ENCODE measurements at regions not wholly inside any gene's neighbourhood (a gene's known extent, or its start where the extent isn't known, plus 50 kb on each side); places are given as distances from the start of the nearest gene placed in this dataset.

DNA sequence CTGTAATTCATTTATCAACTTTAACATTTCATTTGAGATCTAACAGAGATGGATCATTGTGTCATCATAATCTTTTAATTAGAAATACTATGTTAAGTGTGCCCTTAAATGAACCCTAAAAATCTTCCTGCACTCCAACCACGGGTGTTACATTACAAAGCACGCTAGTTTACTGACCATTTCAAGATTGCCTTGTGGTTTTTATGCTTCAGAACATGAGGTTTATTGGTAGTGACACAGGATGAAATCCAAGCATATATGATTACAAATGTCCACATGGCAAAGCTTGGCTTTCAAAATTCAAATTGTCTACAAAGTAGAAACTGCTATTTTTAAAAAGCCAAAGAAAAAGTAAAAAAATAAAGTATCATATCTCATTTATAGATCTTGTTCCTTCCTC lies 190.4 kb upstream of the USP25 start:
- no peak overlapping the region for H3K27ac ChIP-seq (ENCODE audit: low read length)
- BruUV-seq (replicated peaks) = no TSS peak
- CTCF ChIA-PET = no interaction called here
- TF ChIP-seq, protein P1, sequence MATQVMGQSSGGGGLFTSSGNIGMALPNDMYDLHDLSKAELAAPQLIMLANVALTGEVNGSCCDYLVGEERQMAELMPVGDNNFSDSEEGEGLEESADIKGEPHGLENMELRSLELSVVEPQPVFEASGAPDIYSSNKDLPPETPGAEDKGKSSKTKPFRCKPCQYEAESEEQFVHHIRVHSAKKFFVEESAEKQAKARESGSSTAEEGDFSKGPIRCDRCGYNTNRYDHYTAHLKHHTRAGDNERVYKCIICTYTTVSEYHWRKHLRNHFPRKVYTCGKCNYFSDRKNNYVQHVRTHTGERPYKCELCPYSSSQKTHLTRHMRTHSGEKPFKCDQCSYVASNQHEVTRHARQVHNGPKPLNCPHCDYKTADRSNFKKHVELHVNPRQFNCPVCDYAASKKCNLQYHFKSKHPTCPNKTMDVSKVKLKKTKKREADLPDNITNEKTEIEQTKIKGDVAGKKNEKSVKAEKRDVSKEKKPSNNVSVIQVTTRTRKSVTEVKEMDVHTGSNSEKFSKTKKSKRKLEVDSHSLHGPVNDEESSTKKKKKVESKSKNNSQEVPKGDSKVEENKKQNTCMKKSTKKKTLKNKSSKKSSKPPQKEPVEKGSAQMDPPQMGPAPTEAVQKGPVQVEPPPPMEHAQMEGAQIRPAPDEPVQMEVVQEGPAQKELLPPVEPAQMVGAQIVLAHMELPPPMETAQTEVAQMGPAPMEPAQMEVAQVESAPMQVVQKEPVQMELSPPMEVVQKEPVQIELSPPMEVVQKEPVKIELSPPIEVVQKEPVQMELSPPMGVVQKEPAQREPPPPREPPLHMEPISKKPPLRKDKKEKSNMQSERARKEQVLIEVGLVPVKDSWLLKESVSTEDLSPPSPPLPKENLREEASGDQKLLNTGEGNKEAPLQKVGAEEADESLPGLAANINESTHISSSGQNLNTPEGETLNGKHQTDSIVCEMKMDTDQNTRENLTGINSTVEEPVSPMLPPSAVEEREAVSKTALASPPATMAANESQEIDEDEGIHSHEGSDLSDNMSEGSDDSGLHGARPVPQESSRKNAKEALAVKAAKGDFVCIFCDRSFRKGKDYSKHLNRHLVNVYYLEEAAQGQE (IDR thresholded peaks at IDR 0.05; ENCODE audit: insufficient read depth in 1 of 2, low read depth in 2 of 2, low read length in 1 of 2) = no peak
- TF ChIP-seq TCF7L2 (IDR thresholded peaks at IDR 0.05; ENCODE audit: low read depth, low read length) (no peak), POLR2AphosphoS5 (IDR thresholded peaks at IDR 0.05; ENCODE audit: low read depth, low read length) (no peak), SIN3A (IDR thresholded peaks at IDR 0.05; ENCODE audit: borderline replicate concordance, insufficient read depth, low read depth, low read length) (no peak)
- TF ChIP-seq, protein P2, sequence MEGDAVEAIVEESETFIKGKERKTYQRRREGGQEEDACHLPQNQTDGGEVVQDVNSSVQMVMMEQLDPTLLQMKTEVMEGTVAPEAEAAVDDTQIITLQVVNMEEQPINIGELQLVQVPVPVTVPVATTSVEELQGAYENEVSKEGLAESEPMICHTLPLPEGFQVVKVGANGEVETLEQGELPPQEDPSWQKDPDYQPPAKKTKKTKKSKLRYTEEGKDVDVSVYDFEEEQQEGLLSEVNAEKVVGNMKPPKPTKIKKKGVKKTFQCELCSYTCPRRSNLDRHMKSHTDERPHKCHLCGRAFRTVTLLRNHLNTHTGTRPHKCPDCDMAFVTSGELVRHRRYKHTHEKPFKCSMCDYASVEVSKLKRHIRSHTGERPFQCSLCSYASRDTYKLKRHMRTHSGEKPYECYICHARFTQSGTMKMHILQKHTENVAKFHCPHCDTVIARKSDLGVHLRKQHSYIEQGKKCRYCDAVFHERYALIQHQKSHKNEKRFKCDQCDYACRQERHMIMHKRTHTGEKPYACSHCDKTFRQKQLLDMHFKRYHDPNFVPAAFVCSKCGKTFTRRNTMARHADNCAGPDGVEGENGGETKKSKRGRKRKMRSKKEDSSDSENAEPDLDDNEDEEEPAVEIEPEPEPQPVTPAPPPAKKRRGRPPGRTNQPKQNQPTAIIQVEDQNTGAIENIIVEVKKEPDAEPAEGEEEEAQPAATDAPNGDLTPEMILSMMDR (IDR thresholded peaks at IDR 0.05) = no peak
- H3K4me3 ChIP-seq (ENCODE audit: low read depth in 2 of 2, low read length in 2 of 2) = no peak overlapping the region
- POLR2A ChIA-PET = no interaction called here
- H3K9me3 ChIP-seq (ENCODE audit: control insufficient read depth, insufficient read depth, low read depth, low read length) = no peaks in the 10 kb centered on the region
- in situ Hi-C loops (cut with HindIII; ENCODE audit: low pct_unique_long_range_greater_than_20kb, low sequenced_read_pairs) = no loop called here
- DNase-seq (ENCODE audit: low read depth, low spot score) (no peak), ATAC-seq (no peak)
- H3K27me3 ChIP-seq (ENCODE audit: control insufficient read depth, insufficient read depth, low read length) = no peaks in the 10 kb centered on the region
- no peaks in the 10 kb centered on the region for H3K36me3 ChIP-seq (ENCODE audit: control insufficient read depth, insufficient read depth, low read length)
- intact Hi-C loops (cut with micrococcal nuclease; ENCODE audit: unreplicated experiment) = no loop called here
- no peaks in the 10 kb centered on the region for H3K4me1 ChIP-seq (ENCODE audit: control insufficient read depth, insufficient read depth, low read length)

DNA sequence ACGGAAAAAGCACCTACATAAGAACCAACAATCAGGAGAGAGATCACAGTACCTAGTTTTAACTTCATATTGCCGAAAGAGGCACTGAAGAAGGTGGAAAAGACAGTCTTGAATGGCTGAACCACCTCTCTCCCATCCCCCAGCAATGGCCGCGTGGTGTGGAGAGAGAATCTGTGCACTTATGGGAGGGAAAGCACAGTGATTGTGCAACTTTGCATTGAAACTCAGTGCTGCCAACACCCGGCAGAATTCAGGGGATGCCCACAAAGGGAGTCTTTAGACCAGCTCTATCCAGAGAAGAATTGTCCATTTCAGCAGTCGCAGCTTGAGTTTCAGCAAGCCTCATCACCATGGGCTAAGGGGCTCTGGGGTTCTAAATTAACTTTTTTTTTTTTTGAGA lies 186.3 kb upstream of the USP25 start:
- in situ Hi-C loops (cut with HindIII; ENCODE audit: low pct_unique_long_range_greater_than_20kb, low sequenced_read_pairs) = no loop called here
- Histone ChIP-seq H3K27me3 (ENCODE audit: control insufficient read depth, insufficient read depth, low read length) (no peaks in the 10 kb centered on the region), H3K9me3 (ENCODE audit: control insufficient read depth, insufficient read depth, low read depth, low read length) (no peaks in the 10 kb centered on the region), H3K4me3 (ENCODE audit: low read depth in 2 of 2, low read length in 2 of 2) (no peak overlapping the region), H3K4me1 (ENCODE audit: control insufficient read depth, insufficient read depth, low read length) (no peaks in the 10 kb centered on the region), H3K27ac (ENCODE audit: low read length) (no peak overlapping the region), H3K36me3 (ENCODE audit: control insufficient read depth, insufficient read depth, low read length) (no peaks in the 10 kb centered on the region)
- ChIA-PET CTCF (no interaction called here), POLR2A (no interaction called here)
- DNase-seq (ENCODE audit: low read depth, low spot score) (no peak), ATAC-seq (no peak)
- TF ChIP-seq POLR2AphosphoS5 (IDR thresholded peaks at IDR 0.05; ENCODE audit: low read depth, low read length) (no peak), SIN3A (IDR thresholded peaks at IDR 0.05; ENCODE audit: borderline replicate concordance, insufficient read depth, low read depth, low read length) (no peak), TCF7L2 (IDR thresholded peaks at IDR 0.05; ENCODE audit: low read depth, low read length) (no peak)
- TF ChIP-seq, protein P1 (IDR thresholded peaks at IDR 0.05; ENCODE audit: insufficient read depth in 1 of 2, low read depth in 2 of 2, low read length in 1 of 2) = no peak
- TF ChIP-seq, protein P2 (IDR thresholded peaks at IDR 0.05) = no peak
- intact Hi-C loops (cut with micrococcal nuclease; ENCODE audit: unreplicated experiment) = no loop called here
- no TSS peak for BruUV-seq (replicated peaks)

Data from Panc1 (cell line).